B cell (primary cell): ENCODE measurements at regions not wholly inside any gene's neighbourhood (a gene's known extent, or its start where the extent isn't known, plus 50 kb on each side); places are given as distances from the start of the nearest gene placed in this dataset.

Experiments
- ATAC-seq: fragments of 200-7000 bp; cut with Tn5 transposase; one replicate; pipeline ENCODE4 v1.10.0; 2021; ENCODE audit warnings: low read depth, mild to moderate bottlenecking, moderate number of reproducible peaks, moderate library complexity
- CTCF ChIA-PET: fragments of 350-600 bp; sonication (Branson Sonifier 250); formaldehyde crosslinking; loops from one replicate; lab custom pipeline; 2021; ENCODE audit warnings: antibody characterized with exemption, inconsistent platforms; lab: Charles Lee
- POLR2A ChIA-PET: fragments of 350-600 bp; sonication (Branson Sonifier 250); formaldehyde crosslinking; loops from one replicate; lab custom pipeline; 2021; ENCODE audit warnings: antibody characterized with exemption; lab: Charles Lee
- DNase-seq: peaks from one replicate; pipeline ENCODE4 v3.0.0; 2013
- H2AFZ ChIP-seq: 2 replicates; pipeline ENCODE4 v1.6.1; 2012; ENCODE audit warnings: mild to moderate bottlenecking, low read depth, low read length; ENCODE audit not compliant: insufficient read depth, poor library complexity, severe bottlenecking
- H3K27ac ChIP-seq, 2 donors: 1 replicate in 1 of 2; 2 replicates in 1 of 2; pipeline ENCODE4 v1.5.1; 2012 to 2013; ENCODE audit warnings: low read length in 2 of 2, mild to moderate bottlenecking in 2 of 2, moderate library complexity in 1 of 2
- H3K27me3 ChIP-seq, 4 experiments: fragments of 200-600 bp in 1 of 4; sonication (generic) in 1 of 4; replicated peaks in 1 of 4; 1 replicate in 2 of 4; 2 replicates in 2 of 4; pipeline versions ENCODE4 v1.6.1 to v1.7.0; 2013 to 2016; ENCODE audit warnings: low read length in 3 of 4, mild to moderate bottlenecking in 2 of 4, mixed read lengths in 1 of 4, moderate library complexity in 1 of 4; ENCODE audit not compliant: insufficient read depth in 4 of 4, control insufficient read depth in 3 of 4; ENCODE audit errors: control extremely low read depth in 1 of 4
- H3K36me3 ChIP-seq, 2 experiments: replicated peaks in 1 of 2; 1 replicate in 1 of 2; 2 replicates in 1 of 2; pipeline versions ENCODE4 v1.6.1 to v1.7.1; 2013; ENCODE audit warnings: low read length in 1 of 2; ENCODE audit not compliant: insufficient read depth in 2 of 2, control insufficient read depth in 1 of 2; ENCODE audit errors: control extremely low read depth in 1 of 2, extremely low read depth in 1 of 2
- H3K4me1 ChIP-seq, 2 donors: fragments of 200-600 bp in 1 of 2; sonication (generic) in 1 of 2; 1 replicate in 1 of 2; 2 replicates in 1 of 2; pipeline versions ENCODE4 v1.5.1 to v1.6.1; 2013 to 2017; ENCODE audit warnings: low read length in 2 of 2; ENCODE audit not compliant: control insufficient read depth in 2 of 2, insufficient read depth in 2 of 2
- H3K4me2 ChIP-seq: replicated peaks from 2 replicates; pipeline ENCODE3; 2012; ENCODE audit warnings: mild to moderate bottlenecking, low read depth, low read length; ENCODE audit not compliant: poor library complexity, severe bottlenecking
- H3K4me3 ChIP-seq, 5 experiments: fragments of 200-600 bp in 1 of 5; sonication (generic) in 1 of 5; 1 replicate in 3 of 5; 2 replicates in 2 of 5; pipeline versions ENCODE4 v1.5.1 to v1.7.0; 2011 to 2016; ENCODE audit warnings: low read length in 4 of 5, mild to moderate bottlenecking in 4 of 5, low read depth in 2 of 5, control low read depth in 1 of 5, moderate library complexity in 1 of 5; ENCODE audit not compliant: insufficient read depth in 1 of 5; ENCODE audit errors: control extremely low read depth in 1 of 5, extremely low read depth in 1 of 5
- H3K79me2 ChIP-seq: fragments of 200-600 bp; sonication (generic); one replicate; pipeline ENCODE4 v1.6.0; 2016; ENCODE audit warnings: low read length; ENCODE audit not compliant: control insufficient read depth, insufficient read depth
- H3K9ac ChIP-seq: fragments of 200-600 bp; sonication (generic); 2 replicates; pipeline ENCODE4 v1.6.1; 2017; ENCODE audit warnings: mild to moderate bottlenecking, low read length, moderate library complexity
- H3K9me3 ChIP-seq, 3 donors: one replicate each; pipeline versions ENCODE4 v1.6.1 to v1.7.1; 2013; ENCODE audit warnings: low read length in 2 of 3; ENCODE audit not compliant: control insufficient read depth in 2 of 3, insufficient read depth in 1 of 3; ENCODE audit errors: control extremely low read depth in 1 of 3
- H4K20me1 ChIP-seq: 2 replicates; pipeline ENCODE4 v1.6.0; 2012; ENCODE audit warnings: mild to moderate bottlenecking, low read length; ENCODE audit not compliant: insufficient read depth, control insufficient read depth, poor library complexity, severe bottlenecking
- H3K27ac Mint-ChIP-seq: one replicate; pipeline ENCODE4 v1.8.0; 2021; ENCODE audit warnings: mixed read lengths
- H3K27me3 Mint-ChIP-seq: one replicate; pipeline ENCODE4 v1.8.0; 2021; ENCODE audit warnings: mixed read lengths
- H3K4me1 Mint-ChIP-seq: one replicate; pipeline ENCODE4 v1.8.0; 2021; ENCODE audit warnings: mixed read lengths
- H3K4me3 Mint-ChIP-seq: one replicate; pipeline ENCODE4 v1.8.0; 2021; ENCODE audit warnings: mixed read lengths
- H3K9me3 Mint-ChIP-seq: one replicate; pipeline ENCODE4 v1.8.0; 2022; ENCODE audit warnings: mixed read lengths; ENCODE audit not compliant: insufficient read depth
- CTCF ChIP-seq: fragments of 200-600 bp; IDR thresholded peaks from one replicate; pipeline ENCODE4 v1.8.0; 2022; ENCODE audit warnings: antibody characterized with exemption, mild to moderate bottlenecking
- EZH2 ChIP-seq: IDR thresholded peaks from 2 replicates; pipeline ENCODE4 v1.6.1; 2012; ENCODE audit warnings: borderline replicate concordance, low read depth, mild to moderate bottlenecking, moderate library complexity, low read length; ENCODE audit not compliant: insufficient read depth, poor library complexity, severe bottlenecking
- WGBS: methylation state at CpG from one replicate; pipeline ENCODE4 v1.1.5; 2013; ENCODE audit warnings: missing lambda C conversion rate; ENCODE audit not compliant: insufficient coverage; 5-methylcytosine and 5-hydroxymethylcytosine counted together
- intact Hi-C: fragments of 100-400 bp; cut with micrococcal nuclease; formaldehyde crosslinking; loops from one replicate; pipeline ENCODE4 v1.10.0; 2022

- DNase-seq (no peak), ATAC-seq (no peak)
- 95% methylated on average over 3 of the region's 10 CpGs for WGBS
- Histone ChIP-seq H3K27ac (no peak overlapping the region), H3K36me3 (no peaks in the 10 kb centered on the region), H4K20me1 (no peaks in the 10 kb centered on the region), H3K9ac (no peak overlapping the region), H3K4me2 (no peak overlapping the region), H3K4me3 (no peak overlapping the region), H3K27me3 (peaks cover 0 to 8% (median 0%) of the 10 kb centered on the region in 4 experiments), H3K4me1 (no peaks in the 10 kb centered on the region), H3K9me3 (no peaks in the 10 kb centered on the region), H3K79me2 (no peaks in the 10 kb centered on the region), H2AFZ (no peak overlapping the region)
- Mint-ChIP-seq H3K4me1 (no peaks in the 10 kb centered on the region), H3K27me3 (peaks cover 30% of the 10 kb centered on the region), H3K4me3 (no peak overlapping the region), H3K27ac (no peak overlapping the region), H3K9me3 (no peaks in the 10 kb centered on the region)
- intact Hi-C loops: no loop called here
- ChIA-PET POLR2A (no interaction called here), CTCF (no interaction called here)
- no peak for TF ChIP-seq CTCF
- TF ChIP-seq EZH2: no peak
These were observed 134.1 kb downstream of the WSCD1 start for GRCh38 chr17:6204203-6204722.

- no peaks in the 10 kb centered on the region for H3K4me1 Mint-ChIP-seq
- no peak overlapping the region for H3K27ac Mint-ChIP-seq
- no peak overlapping the region for H3K4me3 Mint-ChIP-seq
These were observed 126.2 kb downstream of the WSCD1 start for GRCh38 chr17:6196355-6196754.

More at GRCh38 chr17:6196355-6196754, 126.2 kb downstream of the WSCD1 start:
- CTCF ChIA-PET: no interaction called here
- H3K9me3 ChIP-seq: peaks cover 0 to 3% (median 0%) of the 10 kb centered on the region in 3 donors
- no peaks in the 10 kb centered on the region for H3K9me3 Mint-ChIP-seq
- WGBS: 92% methylated on average over 3 of the region's 4 CpGs
- H4K20me1 ChIP-seq: no peaks in the 10 kb centered on the region
- no peaks in the 10 kb centered on the region for H3K36me3 ChIP-seq
- DNase-seq (no peak), ATAC-seq (no peak)
- intact Hi-C loops: no loop called here
- TF ChIP-seq EZH2 (no peak), CTCF (no peak)
- no peaks in the 10 kb centered on the region for H3K79me2 ChIP-seq
- POLR2A ChIA-PET: no interaction called here
- no peak overlapping the region for H2AFZ ChIP-seq
- no peak overlapping the region for H3K4me2 ChIP-seq
- peaks cover 15% of the 10 kb centered on the region for H3K27me3 Mint-ChIP-seq
- H3K4me1 ChIP-seq: no peaks in the 10 kb centered on the region
- no peak overlapping the region for H3K9ac ChIP-seq
- peaks cover 0 to 3% (median 0%) of the 10 kb centered on the region in 4 experiments for H3K27me3 ChIP-seq
- H3K27ac ChIP-seq: no peak overlapping the region
- H3K4me3 ChIP-seq: no peak overlapping the region
